ENCODE measurements at regions not wholly inside any gene's neighbourhood (a gene's known extent, or its start where the extent isn't known, plus 50 kb on each side); places are given as distances from the start of the nearest gene placed in this dataset.

DNA sequence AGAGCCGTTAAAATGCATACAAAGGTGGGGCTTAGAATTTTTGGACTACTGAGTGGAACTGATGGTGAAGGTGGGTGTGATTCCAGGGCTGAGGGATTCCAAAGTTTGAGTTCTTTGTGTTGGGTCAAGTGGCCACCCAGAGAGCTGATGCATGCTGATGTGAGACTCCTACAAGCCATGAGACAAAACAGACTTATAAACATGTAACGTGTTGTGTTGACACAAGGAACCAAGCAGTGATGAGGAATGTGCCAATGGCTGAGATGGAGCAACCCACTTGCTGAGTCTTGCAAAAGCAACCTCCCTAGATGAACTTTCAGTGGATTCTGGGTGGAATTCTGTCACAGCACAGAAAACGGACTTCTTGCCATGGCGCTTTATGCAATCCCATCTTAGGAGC lies 289.0 kb downstream of the TLE3 start:
- Histone ChIP-seq H3F3A (replicated peaks; ENCODE audit: insufficient read depth) (no peaks in the 10 kb centered on the region), H3K9me2 (no peaks in the 10 kb centered on the region), H3K36me3 (replicated peaks in 1 of 2; ENCODE audit: control insufficient read depth in 1 of 2, insufficient read depth in 2 of 2, low read length in 1 of 2) (no peaks in the 10 kb centered on the region), H3K9ac (no peak overlapping the region), H2AFZ (ENCODE audit: low read depth) (no peak overlapping the region), H3K9me3 (no peaks in the 10 kb centered on the region), H3K27ac (ENCODE audit: low read depth in 2 of 2, low read length in 1 of 2) (no peak overlapping the region), H3K4me1 (ENCODE audit: control insufficient read depth in 1 of 2, insufficient read depth in 2 of 2, low read depth in 1 of 2, low read length in 1 of 2) (peaks cover 0 to 1% of the 10 kb centered on the region in 2 experiments; a peak in 1 of 4 replicates), H3K4me3 (ENCODE audit: low read depth in 2 of 2, low read length in 1 of 2) (no peak overlapping the region), H4K20me1 (ENCODE audit: insufficient read depth) (no peaks in the 10 kb centered on the region), H3K4me2 (no peak overlapping the region), H3K79me2 (ENCODE audit: insufficient read depth) (no peaks in the 10 kb centered on the region), H3K27me3 (ENCODE audit: insufficient read depth) (no peaks in the 10 kb centered on the region)
- DNase-seq, result no peak
- ChIA-PET CTCF (no interaction called here), POLR2A (no interaction called here)
- WGBS (ENCODE audit: low lambda C conversion rate), result 88% methylated on average over 4 of the region's 4 CpGs
- no peak for TF ChIP-seq GATA2 (CRISPR knock-in tag; IDR thresholded peaks at IDR 0.05)
- no peak for TF ChIP-seq TAF1 (IDR thresholded peaks at IDR 0.05; ENCODE audit: borderline replicate concordance, low read depth, low read length)
- TF ChIP-seq, protein P1, sequence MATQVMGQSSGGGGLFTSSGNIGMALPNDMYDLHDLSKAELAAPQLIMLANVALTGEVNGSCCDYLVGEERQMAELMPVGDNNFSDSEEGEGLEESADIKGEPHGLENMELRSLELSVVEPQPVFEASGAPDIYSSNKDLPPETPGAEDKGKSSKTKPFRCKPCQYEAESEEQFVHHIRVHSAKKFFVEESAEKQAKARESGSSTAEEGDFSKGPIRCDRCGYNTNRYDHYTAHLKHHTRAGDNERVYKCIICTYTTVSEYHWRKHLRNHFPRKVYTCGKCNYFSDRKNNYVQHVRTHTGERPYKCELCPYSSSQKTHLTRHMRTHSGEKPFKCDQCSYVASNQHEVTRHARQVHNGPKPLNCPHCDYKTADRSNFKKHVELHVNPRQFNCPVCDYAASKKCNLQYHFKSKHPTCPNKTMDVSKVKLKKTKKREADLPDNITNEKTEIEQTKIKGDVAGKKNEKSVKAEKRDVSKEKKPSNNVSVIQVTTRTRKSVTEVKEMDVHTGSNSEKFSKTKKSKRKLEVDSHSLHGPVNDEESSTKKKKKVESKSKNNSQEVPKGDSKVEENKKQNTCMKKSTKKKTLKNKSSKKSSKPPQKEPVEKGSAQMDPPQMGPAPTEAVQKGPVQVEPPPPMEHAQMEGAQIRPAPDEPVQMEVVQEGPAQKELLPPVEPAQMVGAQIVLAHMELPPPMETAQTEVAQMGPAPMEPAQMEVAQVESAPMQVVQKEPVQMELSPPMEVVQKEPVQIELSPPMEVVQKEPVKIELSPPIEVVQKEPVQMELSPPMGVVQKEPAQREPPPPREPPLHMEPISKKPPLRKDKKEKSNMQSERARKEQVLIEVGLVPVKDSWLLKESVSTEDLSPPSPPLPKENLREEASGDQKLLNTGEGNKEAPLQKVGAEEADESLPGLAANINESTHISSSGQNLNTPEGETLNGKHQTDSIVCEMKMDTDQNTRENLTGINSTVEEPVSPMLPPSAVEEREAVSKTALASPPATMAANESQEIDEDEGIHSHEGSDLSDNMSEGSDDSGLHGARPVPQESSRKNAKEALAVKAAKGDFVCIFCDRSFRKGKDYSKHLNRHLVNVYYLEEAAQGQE (IDR thresholded peaks at IDR 0.05; ENCODE audit: low read depth, low read length), result no peak
- no peak for TF ChIP-seq ELF1 (IDR thresholded peaks at IDR 0.05)
- no peak for TF ChIP-seq SIN3A (IDR thresholded peaks at IDR 0.05; ENCODE audit: borderline replicate concordance, low read depth, low read length)
- no peak for TF ChIP-seq EP300 (IDR thresholded peaks at IDR 0.05; ENCODE audit: borderline replicate concordance in 1 of 2, low read depth in 1 of 2, low read length in 1 of 2)
- TF ChIP-seq RCOR1 (IDR thresholded peaks at IDR 0.05; ENCODE audit: low read length), result no peak
- TF ChIP-seq, protein P2, sequence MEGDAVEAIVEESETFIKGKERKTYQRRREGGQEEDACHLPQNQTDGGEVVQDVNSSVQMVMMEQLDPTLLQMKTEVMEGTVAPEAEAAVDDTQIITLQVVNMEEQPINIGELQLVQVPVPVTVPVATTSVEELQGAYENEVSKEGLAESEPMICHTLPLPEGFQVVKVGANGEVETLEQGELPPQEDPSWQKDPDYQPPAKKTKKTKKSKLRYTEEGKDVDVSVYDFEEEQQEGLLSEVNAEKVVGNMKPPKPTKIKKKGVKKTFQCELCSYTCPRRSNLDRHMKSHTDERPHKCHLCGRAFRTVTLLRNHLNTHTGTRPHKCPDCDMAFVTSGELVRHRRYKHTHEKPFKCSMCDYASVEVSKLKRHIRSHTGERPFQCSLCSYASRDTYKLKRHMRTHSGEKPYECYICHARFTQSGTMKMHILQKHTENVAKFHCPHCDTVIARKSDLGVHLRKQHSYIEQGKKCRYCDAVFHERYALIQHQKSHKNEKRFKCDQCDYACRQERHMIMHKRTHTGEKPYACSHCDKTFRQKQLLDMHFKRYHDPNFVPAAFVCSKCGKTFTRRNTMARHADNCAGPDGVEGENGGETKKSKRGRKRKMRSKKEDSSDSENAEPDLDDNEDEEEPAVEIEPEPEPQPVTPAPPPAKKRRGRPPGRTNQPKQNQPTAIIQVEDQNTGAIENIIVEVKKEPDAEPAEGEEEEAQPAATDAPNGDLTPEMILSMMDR (IDR thresholded peaks at IDR 0.05), result no peak
- TF ChIP-seq GABPA (IDR thresholded peaks at IDR 0.05; ENCODE audit: low read depth), result no peak
- TF ChIP-seq TEAD4 (IDR thresholded peaks at IDR 0.05; ENCODE audit: borderline replicate concordance, insufficient read depth), result no peak
- TF ChIP-seq EZH2phosphoT487 (IDR thresholded peaks at IDR 0.05; ENCODE audit: borderline replicate concordance, low read depth), result no peak
- no peak for TF ChIP-seq MEF2A (IDR thresholded peaks at IDR 0.05; ENCODE audit: borderline replicate concordance, low read depth)
- TF ChIP-seq POLR2AphosphoS5 (IDR thresholded peaks at IDR 0.05; ENCODE audit: low read depth, low read length), result no peak
- TF ChIP-seq CHD2 (IDR thresholded peaks at IDR 0.05; ENCODE audit: low read length, partially characterized antibody), result no peak
- TF ChIP-seq FOSL2 (IDR thresholded peaks at IDR 0.05; ENCODE audit: borderline replicate concordance, low read depth), result no peak
- TF ChIP-seq, protein P3, sequence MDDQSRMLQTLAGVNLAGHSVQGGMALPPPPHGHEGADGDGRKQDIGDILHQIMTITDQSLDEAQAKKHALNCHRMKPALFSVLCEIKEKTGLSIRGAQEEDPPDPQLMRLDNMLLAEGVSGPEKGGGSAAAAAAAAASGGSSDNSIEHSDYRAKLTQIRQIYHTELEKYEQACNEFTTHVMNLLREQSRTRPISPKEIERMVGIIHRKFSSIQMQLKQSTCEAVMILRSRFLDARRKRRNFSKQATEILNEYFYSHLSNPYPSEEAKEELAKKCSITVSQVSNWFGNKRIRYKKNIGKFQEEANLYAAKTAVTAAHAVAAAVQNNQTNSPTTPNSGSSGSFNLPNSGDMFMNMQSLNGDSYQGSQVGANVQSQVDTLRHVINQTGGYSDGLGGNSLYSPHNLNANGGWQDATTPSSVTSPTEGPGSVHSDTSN (IDR thresholded peaks at IDR 0.05), result no peak
- no peak for TF ChIP-seq SMC3 (IDR thresholded peaks at IDR 0.05; ENCODE audit: low read depth, low read length)
- TF ChIP-seq, protein P4, sequence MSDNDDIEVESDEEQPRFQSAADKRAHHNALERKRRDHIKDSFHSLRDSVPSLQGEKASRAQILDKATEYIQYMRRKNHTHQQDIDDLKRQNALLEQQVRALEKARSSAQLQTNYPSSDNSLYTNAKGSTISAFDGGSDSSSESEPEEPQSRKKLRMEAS (IDR thresholded peaks at IDR 0.05; ENCODE audit: low read depth), result no peak

All from SK-N-SH (cell line).